Transverse colon (tissue), 4 donors: ENCODE measurements at regions not wholly inside any gene's neighbourhood (a gene's known extent, or its start where the extent isn't known, plus 50 kb on each side); places are given as distances from the start of the nearest gene placed in this dataset.

Experiments
- DNase-seq: peaks from one replicate; pipeline ENCODE4 v3.0.0-alpha.2; 2019
- H3K27ac ChIP-seq, 4 donors: fragments of 200-600 bp; sonication (generic); 2 replicates each; pipeline ENCODE4 v1.5.1; 2016 to 2018; ENCODE audit warnings: inconsistent platforms in 4 of 4
- H3K27me3 ChIP-seq: fragments of 200-600 bp; sonication (generic); 2 replicates; pipeline ENCODE4 v1.5.1; 2017; ENCODE audit warnings: inconsistent platforms
- H3K36me3 ChIP-seq, 4 donors: fragments of 200-600 bp; sonication (generic); 2 replicates each; pipeline ENCODE4 v1.5.1; 2017 to 2019; ENCODE audit warnings: inconsistent platforms in 4 of 4
- H3K4me1 ChIP-seq, 4 donors: fragments of 200-600 bp; sonication (generic); 2 replicates each; pipeline ENCODE4 v1.5.1; 2017 to 2020; ENCODE audit warnings: inconsistent platforms in 4 of 4
- H3K4me3 ChIP-seq, 4 donors: fragments of 200-600 bp; sonication (generic); 1 replicate in 1 of 4; 2 replicates in 3 of 4; pipeline versions ENCODE4 v1.5.1 to v1.6.1; 2017 to 2019; ENCODE audit warnings: inconsistent platforms in 4 of 4
- H3K9me3 ChIP-seq, 2 donors: fragments of 200-600 bp; sonication (generic); 2 replicates each; pipeline ENCODE4 v1.5.1; 2017 to 2019; ENCODE audit warnings: inconsistent platforms in 2 of 2
- CTCF ChIP-seq, 5 experiments: fragments of 200-600 bp in 3 of 5; fragments of 450-650 bp in 2 of 5; sonication (generic) in 3 of 5; IDR thresholded peaks; 1 replicate in 2 of 5; 2 replicates in 3 of 5; pipeline ENCODE4 v1.5.1; 2016 to 2017; ENCODE audit warnings: antibody characterized with exemption in 5 of 5, inconsistent platforms in 3 of 5, mild to moderate bottlenecking in 2 of 5, moderate library complexity in 1 of 5
- EP300 ChIP-seq: sonication (generic); formaldehyde crosslinking; IDR thresholded peaks from one replicate; pipeline ENCODE4 v1.6.1; 2017; ENCODE audit warnings: antibody characterized with exemption, low read depth
- POLR2A ChIP-seq: fragments of 450-650 bp; IDR thresholded peaks from one replicate; pipeline ENCODE4 v1.6.1; 2016; ENCODE audit warnings: antibody characterized with exemption, mild to moderate bottlenecking, moderate library complexity
- POLR2AphosphoS5 ChIP-seq, 3 donors: sonication (generic); formaldehyde crosslinking; IDR thresholded peaks; one replicate each; pipeline ENCODE4 v1.6.1; 2016; ENCODE audit warnings: antibody characterized with exemption in 3 of 3
- WGBS, 2 donors: methylation state at CpG; one replicate each; pipeline ENCODE4 v1.1.5; 2018; ENCODE audit warnings: low coverage in 1 of 2; 5-methylcytosine and 5-hydroxymethylcytosine counted together
- in situ Hi-C, 4 donors: fragments of 200-750 bp; cut with MboI; loops; one replicate each; pipeline versions ENCODE4 v1.15.0 to v1.15.1; 2017; ENCODE audit warnings: low sequenced_read_pairs in 3 of 4, low pct_ligation_motif_present in 1 of 4, low pct_unique_long_range_greater_than_20kb in 1 of 4
- intact Hi-C: fragments of 100-400 bp; cut with DNase I; formaldehyde crosslinking; loops from one replicate; pipeline ENCODE4 v1.15.1; 2023; ENCODE audit warnings: low total_unique reads

DNA sequence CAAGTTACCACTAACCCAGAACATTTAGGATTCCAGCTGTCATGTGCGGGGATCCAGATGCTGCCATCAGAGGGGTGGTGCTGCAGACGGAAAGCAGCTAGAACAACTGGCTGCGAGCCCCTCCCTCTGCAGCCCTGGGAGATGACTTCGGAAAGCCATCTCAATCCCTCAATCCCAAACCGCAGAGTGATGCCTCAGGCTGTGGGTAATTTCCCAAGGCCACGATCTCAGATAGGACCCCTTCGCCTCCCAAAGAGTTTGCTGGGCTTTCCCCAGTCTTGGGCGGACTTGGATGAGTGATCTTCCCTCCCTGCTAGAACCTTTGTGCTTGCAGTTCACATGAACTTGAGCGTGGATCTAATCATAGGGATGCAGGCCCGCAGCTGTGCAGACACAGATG is 71.3 kb upstream of the EN2 start:
- H3K27me3 ChIP-seq: peaks cover 85% of the 10 kb centered on the region
- in situ Hi-C loops (loop anchor here in 3 of 4 donors (25.0 kb wide), 1 partner anchor 376 kb away; no protein-coding TSS in a partner anchor), intact Hi-C loops (no loop called here)
- DNase-seq: no peak
- WGBS, 2 donors: 78% methylated on average over 10 of the region's 10 CpGs; no CpG with 5 or more reads in 1 of the 2 donors
- H3K27ac ChIP-seq: no peak overlapping the region
- H3K9me3 ChIP-seq: no peaks in the 10 kb centered on the region
- TF ChIP-seq POLR2AphosphoS5 (IDR thresholded peaks at IDR 0.05): no peak
- TF ChIP-seq CTCF (IDR thresholded peaks at IDR 0.05): no peak
- TF ChIP-seq EP300: no peak
- no peak for TF ChIP-seq POLR2A
- peaks cover 7 to 9% (median 8%) of the 10 kb centered on the region in 4 donors for H3K4me1 ChIP-seq
- no peaks in the 10 kb centered on the region for H3K36me3 ChIP-seq
- H3K4me3 ChIP-seq: no peak overlapping the region

DNA sequence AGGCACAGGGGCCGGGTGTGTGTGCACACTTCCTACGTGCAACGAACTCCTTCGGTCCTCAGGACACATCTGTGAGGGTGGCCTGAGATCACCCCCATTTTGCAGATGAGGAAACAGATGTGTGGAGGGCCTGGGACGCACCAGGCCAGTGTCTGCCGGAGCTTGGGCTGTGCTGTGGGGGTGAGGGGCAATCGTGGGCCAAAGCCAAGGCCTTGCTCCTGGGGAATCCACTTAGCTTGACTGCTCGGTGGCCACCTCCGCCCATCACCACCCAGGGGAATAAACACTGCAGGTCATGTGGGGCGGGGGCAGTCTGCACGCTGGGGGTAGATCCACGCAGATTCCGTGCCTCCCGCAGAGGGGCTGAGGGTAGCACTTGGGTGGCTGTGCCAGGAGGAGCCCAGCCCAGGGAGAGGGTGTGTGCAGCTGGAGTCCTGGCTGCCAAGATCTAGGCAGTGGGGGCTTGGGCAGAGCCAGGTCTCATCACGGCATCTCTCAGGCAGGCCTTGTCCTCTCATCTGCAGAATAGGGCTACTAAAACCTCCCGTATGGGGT is 70.8 kb upstream of the EN2 start:
- Histone ChIP-seq H3K4me3 (no peak overlapping the region), H3K36me3 (no peaks in the 10 kb centered on the region), H3K4me1 (peaks cover 2 to 4% (median 3%) of the 10 kb centered on the region in 4 donors), H3K27ac (no peak overlapping the region), H3K27me3 (peaks cover 83% of the 10 kb centered on the region), H3K9me3 (no peaks in the 10 kb centered on the region)
- intact Hi-C loops: no loop called here
- WGBS, 2 donors: 58 to 71% methylated on average over 4 to 16 of the region's 16 CpGs
- DNase-seq: no peak
- TF ChIP-seq CTCF (IDR thresholded peaks at IDR 0.05) (no peak), EP300 (no peak), POLR2A (no peak), POLR2AphosphoS5 (IDR thresholded peaks at IDR 0.05) (no peak)
- in situ Hi-C loops: loop anchor here in 3 of 4 donors (25.0 kb wide), 1 partner anchor 375 kb away; no protein-coding TSS in a partner anchor

DNA sequence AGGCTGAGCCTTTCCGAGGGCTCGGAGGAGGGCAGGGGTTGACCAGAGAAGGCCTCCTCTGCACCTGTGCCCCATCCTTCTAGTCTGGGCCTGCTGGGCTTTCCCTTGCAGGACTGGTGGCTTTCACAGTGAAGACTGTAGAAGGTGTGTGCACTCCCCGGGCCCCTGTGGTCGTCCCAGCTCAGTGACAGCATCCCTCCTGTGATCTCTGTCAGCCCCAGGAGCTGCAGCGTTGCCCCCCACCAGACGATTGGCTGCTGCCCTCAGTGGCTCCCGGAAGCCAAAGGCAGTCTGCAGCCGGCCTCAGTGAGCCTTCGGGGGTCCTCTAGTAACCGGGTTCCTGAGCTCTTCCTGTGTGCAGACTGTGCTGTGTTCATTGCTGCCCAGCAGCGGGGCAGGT is 69.4 kb upstream of the EN2 start:
- no peak for TF ChIP-seq EP300
- no peak for TF ChIP-seq CTCF (IDR thresholded peaks at IDR 0.05)
- no peak for TF ChIP-seq POLR2AphosphoS5 (IDR thresholded peaks at IDR 0.05)
- no peak for TF ChIP-seq POLR2A
- intact Hi-C loops: no loop called here
- no peak overlapping the region for H3K4me3 ChIP-seq
- H3K27ac ChIP-seq: no peak overlapping the region
- H3K4me1 ChIP-seq: no peaks in the 10 kb centered on the region
- in situ Hi-C loops: loop anchor here in 3 of 4 donors (25.0 kb wide), 1 partner anchor 374 kb away; no protein-coding TSS in a partner anchor
- peaks cover 79% of the 10 kb centered on the region for H3K27me3 ChIP-seq
- DNase-seq: no peak
- no peaks in the 10 kb centered on the region for H3K36me3 ChIP-seq
- H3K9me3 ChIP-seq: no peaks in the 10 kb centered on the region
- 75% methylated on average over 11 of the region's 11 CpGs; no CpG with 5 or more reads in 1 of the 2 donors for WGBS, 2 donors

GRCh38 chr7:155391414-155391813 is 66.5 kb upstream of the EN2 start:
- intact Hi-C loops (no loop called here), in situ Hi-C loops (loop anchor here in 3 of 4 donors (25.0 kb wide), 1 partner anchor 371 kb away; no protein-coding TSS in a partner anchor)
- Histone ChIP-seq H3K9me3 (no peaks in the 10 kb centered on the region), H3K27ac (no peak overlapping the region), H3K4me1 (no peaks in the 10 kb centered on the region), H3K4me3 (no peak overlapping the region), H3K27me3 (peaks cover 57% of the 10 kb centered on the region), H3K36me3 (no peaks in the 10 kb centered on the region)
- TF ChIP-seq EP300: no peak
- TF ChIP-seq POLR2A: no peak
- TF ChIP-seq CTCF (IDR thresholded peaks at IDR 0.05): no peak
- TF ChIP-seq POLR2AphosphoS5 (IDR thresholded peaks at IDR 0.05): no peak
- 80% methylated on average over 8 of the region's 8 CpGs; no CpG with 5 or more reads in 1 of the 2 donors for whole genome bisulfite sequencing, 2 donors
- no peak for DNase-seq
